Kidney epithelial cell (primary cell): ENCODE measurements at regions not wholly inside any gene's neighbourhood (a gene's known extent, or its start where the extent isn't known, plus 50 kb on each side); places are given as distances from the start of the nearest gene placed in this dataset.

Experiments used
- DNase-seq: peaks from one replicate; pipeline ENCODE4 v3.0.0-alpha.2; 2010; ENCODE audit warnings: low read depth
- H3K27me3 ChIP-seq: 2 replicates; pipeline ENCODE4 v1.6.0; 2011; ENCODE audit warnings: low read length; ENCODE audit not compliant: control insufficient read depth, insufficient read depth
- H3K36me3 ChIP-seq: 2 replicates; pipeline ENCODE4 v1.5.1; 2011; ENCODE audit warnings: low read length; ENCODE audit not compliant: control insufficient read depth, insufficient read depth
- H3K4me3 ChIP-seq: 2 replicates; pipeline ENCODE4 v1.5.1; 2011; ENCODE audit warnings: low read depth, mild to moderate bottlenecking, control low read depth, low read length
- CTCF ChIP-seq: IDR thresholded peaks from 2 replicates; pipeline ENCODE4 v1.5.1; 2011; ENCODE audit warnings: mild to moderate bottlenecking, moderate library complexity, low read length, control low read depth, inconsistent platforms; ENCODE audit not compliant: insufficient read depth, poor library complexity, severe bottlenecking

GRCh38 chr20:58097943-58098342 is 130.5 kb downstream of the ANKRD60 start:
- peaks cover 4% of the 10 kb centered on the region for H3K27me3 ChIP-seq
- no peak for DNase-seq
- H3K4me3 ChIP-seq = no peak overlapping the region

GRCh38 chr20:58097429-58097828 is 131.0 kb downstream of the ANKRD60 start:
- TF ChIP-seq CTCF = no peak
- Histone ChIP-seq H3K4me3 (no peak overlapping the region), H3K36me3 (no peaks in the 10 kb centered on the region), H3K27me3 (peaks cover 4% of the 10 kb centered on the region)
- DNase-seq = no peak

More at GRCh38 chr20:58097943-58098342, 130.5 kb downstream of the ANKRD60 start:
- no peaks in the 10 kb centered on the region for H3K36me3 ChIP-seq
- no peak for TF ChIP-seq CTCF

GRCh38 chr20:58096880-58097423 is 131.5 kb downstream of the ANKRD60 start:
- no peak for DNase-seq
- no peak for TF ChIP-seq CTCF
- H3K27me3 ChIP-seq = peaks cover 4% of the 10 kb centered on the region

GRCh38 chr20:58094698-58095097 is 133.8 kb downstream of the ANKRD60 start:
- H3K36me3 ChIP-seq = no peaks in the 10 kb centered on the region
- no peak overlapping the region for H3K4me3 ChIP-seq
- peaks cover 2% of the 10 kb centered on the region for H3K27me3 ChIP-seq
- no peak for DNase-seq
- TF ChIP-seq CTCF = no peak

More at GRCh38 chr20:58096880-58097423, 131.5 kb downstream of the ANKRD60 start:
- H3K4me3 ChIP-seq = no peak overlapping the region
- H3K36me3 ChIP-seq = no peaks in the 10 kb centered on the region

GRCh38 chr20:58094160-58094559 is 134.3 kb downstream of the ANKRD60 start:
- no peak overlapping the region for H3K4me3 ChIP-seq
- no peaks in the 10 kb centered on the region for H3K36me3 ChIP-seq
- H3K27me3 ChIP-seq = peaks cover 2% of the 10 kb centered on the region
- TF ChIP-seq CTCF = no peak
- DNase-seq = no peak

DNA sequence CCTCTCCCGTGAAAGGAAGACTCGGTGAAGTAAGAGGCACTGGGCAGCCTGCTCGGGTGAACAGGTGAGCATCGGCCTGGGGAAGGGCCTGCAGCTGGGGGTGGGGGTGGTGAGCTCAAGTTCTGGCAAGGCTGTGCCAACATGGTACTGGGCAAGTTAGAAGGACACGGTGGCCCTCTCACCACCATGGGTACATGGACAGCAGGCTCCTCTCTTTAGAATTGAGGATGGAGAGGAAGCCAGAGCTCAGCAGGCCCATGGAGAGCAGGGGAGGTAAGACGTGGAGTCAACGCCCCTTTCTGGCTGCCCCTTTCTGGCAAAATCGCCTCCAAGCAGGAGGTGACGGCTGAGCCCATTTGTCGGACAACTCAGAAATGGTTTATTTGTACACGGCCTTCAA is 135.6 kb downstream of the ANKRD60 start:
- TF ChIP-seq CTCF = no peak
- no peak overlapping the region for H3K4me3 ChIP-seq
- DNase-seq = no peak
- H3K36me3 ChIP-seq = no peaks in the 10 kb centered on the region
- H3K27me3 ChIP-seq = peaks cover 2% of the 10 kb centered on the region
